CD8-positive, alpha-beta memory T cell (primary cell): ENCODE measurements at regions not wholly inside any gene's neighbourhood (a gene's known extent, or its start where the extent isn't known, plus 50 kb on each side); places are given as distances from the start of the nearest gene placed in this dataset.

Experiments used
- CTCF ChIA-PET: fragments of 350-600 bp; sonication (Branson Sonifier 250); formaldehyde crosslinking; loops from one replicate; lab custom pipeline; 2021; ENCODE audit warnings: antibody characterized with exemption; lab: Charles Lee
- POLR2A ChIA-PET: fragments of 350-600 bp; sonication (Branson Sonifier 250); formaldehyde crosslinking; loops from one replicate; lab custom pipeline; 2021; ENCODE audit warnings: antibody characterized with exemption; lab: Charles Lee
- DNase-seq, 5 donors: peaks; one replicate each; pipeline versions ENCODE4 v3.0.0 to v3.0.0-alpha.2; 2020 to 2022; ENCODE audit warnings: mixed read lengths in 1 of 5
- H3K27ac ChIP-seq: one replicate; pipeline ENCODE4 v1.7.0; 2013; ENCODE audit warnings: low read depth, mild to moderate bottlenecking, low read length, moderate library complexity
- H3K27me3 ChIP-seq: 2 replicates; pipeline ENCODE4 v1.7.0; 2013; ENCODE audit warnings: low read length, mild to moderate bottlenecking; ENCODE audit not compliant: insufficient read depth, poor library complexity, severe bottlenecking
- H3K36me3 ChIP-seq: 2 replicates; pipeline ENCODE4 v1.7.0; 2013; ENCODE audit warnings: mild to moderate bottlenecking, low read length, moderate library complexity; ENCODE audit not compliant: insufficient read depth
- H3K4me1 ChIP-seq: 2 replicates; pipeline ENCODE4 v1.7.0; 2013; ENCODE audit warnings: mild to moderate bottlenecking, low read length, moderate library complexity; ENCODE audit not compliant: insufficient read depth
- H3K4me3 ChIP-seq: 2 replicates; pipeline ENCODE4 v1.7.0; 2013; ENCODE audit warnings: mild to moderate bottlenecking, low read length
- H3K9me3 ChIP-seq: 2 replicates; pipeline ENCODE4 v1.7.0; 2013; ENCODE audit warnings: mild to moderate bottlenecking, low read length
- H3K27ac Mint-ChIP-seq, 8 donors: one replicate each; pipeline ENCODE4 v1.8.0; 2020 to 2021; ENCODE audit warnings: mixed read lengths in 8 of 8, mild to moderate bottlenecking in 6 of 8, inconsistent platforms in 3 of 8, moderate library complexity in 3 of 8
- H3K27me3 Mint-ChIP-seq, 2 donors: one replicate each; pipeline ENCODE4 v1.8.0; 2020 to 2021; ENCODE audit warnings: mixed read lengths in 2 of 2, mild to moderate bottlenecking in 1 of 2, moderate library complexity in 1 of 2
- H3K36me3 Mint-ChIP-seq, 3 donors: one replicate each; pipeline ENCODE4 v1.8.0; 2020 to 2021; ENCODE audit warnings: mixed read lengths in 3 of 3, inconsistent platforms in 1 of 3, mild to moderate bottlenecking in 1 of 3
- H3K4me1 Mint-ChIP-seq, 3 donors: one replicate each; pipeline ENCODE4 v1.8.0; 2020 to 2021; ENCODE audit warnings: mixed read lengths in 3 of 3, inconsistent platforms in 1 of 3, mild to moderate bottlenecking in 1 of 3
- H3K4me3 Mint-ChIP-seq, 7 donors: one replicate each; pipeline ENCODE4 v1.8.0; 2020 to 2021; ENCODE audit warnings: mixed read lengths in 7 of 7, mild to moderate bottlenecking in 6 of 7, moderate library complexity in 4 of 7, inconsistent platforms in 2 of 7
- H3K9me3 Mint-ChIP-seq, 5 donors: one replicate each; pipeline ENCODE4 v1.8.0; 2020 to 2022; ENCODE audit warnings: mixed read lengths in 5 of 5, mild to moderate bottlenecking in 3 of 5, moderate library complexity in 2 of 5, inconsistent platforms in 1 of 5

DNA sequence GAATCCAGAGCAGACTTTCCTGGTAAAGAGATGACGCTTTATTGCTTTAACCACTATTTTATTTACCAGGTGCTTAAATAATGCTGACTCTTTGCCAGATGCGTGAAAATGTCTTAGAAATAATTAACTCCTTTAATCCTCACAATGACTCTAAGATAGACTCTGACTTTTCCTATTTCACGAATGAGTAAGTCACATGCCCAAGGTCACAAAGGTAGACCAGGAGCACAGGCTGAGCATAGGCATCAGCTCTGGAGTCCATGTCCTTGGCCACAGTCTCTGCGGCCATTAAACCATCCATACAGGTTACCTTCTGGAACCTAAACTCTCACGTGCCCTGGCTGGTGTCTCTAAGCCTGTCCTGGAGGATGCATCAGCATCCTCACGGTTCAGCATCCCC, 87.3 kb downstream of the ERCC5 start:
- no peak overlapping the region for H3K4me3 Mint-ChIP-seq

GRCh38 chr13:102932331-102932730, 86.5 kb downstream of the ERCC5 start:
- Histone ChIP-seq H3K27ac (no peak overlapping the region), H3K4me3 (no peak overlapping the region), H3K4me1 (no peaks in the 10 kb centered on the region), H3K27me3 (no peaks in the 10 kb centered on the region), H3K36me3 (no peaks in the 10 kb centered on the region), H3K9me3 (no peaks in the 10 kb centered on the region)
- Mint-ChIP-seq H3K9me3 (peaks cover 0 to 3% (median 0%) of the 10 kb centered on the region in 5 donors), H3K27ac (no peak overlapping the region), H3K27me3 (peaks cover 3 to 33% of the 10 kb centered on the region in 2 donors), H3K4me3 (no peak overlapping the region), H3K36me3 (no peaks in the 10 kb centered on the region), H3K4me1 (no peaks in the 10 kb centered on the region)
- POLR2A ChIA-PET = no interaction called here
- CTCF ChIA-PET = no interaction called here
- DNase-seq = no peak

More for the DNA sequence above, 87.3 kb downstream of the ERCC5 start:
- H3K27me3 ChIP-seq = no peaks in the 10 kb centered on the region
- no peaks in the 10 kb centered on the region for H3K36me3 Mint-ChIP-seq
- ChIA-PET POLR2A (no interaction called here), CTCF (no interaction called here)
- H3K4me1 Mint-ChIP-seq = no peaks in the 10 kb centered on the region
- H3K27ac Mint-ChIP-seq = no peak overlapping the region
- no peak overlapping the region for H3K27ac ChIP-seq
- H3K4me1 ChIP-seq = no peaks in the 10 kb centered on the region
- peaks cover 2 to 27% of the 10 kb centered on the region in 2 donors for H3K27me3 Mint-ChIP-seq
- peaks cover 0 to under 1% (median 0%) of the 10 kb centered on the region in 5 donors for H3K9me3 Mint-ChIP-seq
- H3K4me3 ChIP-seq = no peak overlapping the region
- no peak for DNase-seq
- no peaks in the 10 kb centered on the region for H3K36me3 ChIP-seq
- no peaks in the 10 kb centered on the region for H3K9me3 ChIP-seq

- peaks cover 0 to 3% (median under 1%) of the 10 kb centered on the region in 5 donors for H3K9me3 Mint-ChIP-seq
- peaks cover 7 to 38% of the 10 kb centered on the region in 2 donors for H3K27me3 Mint-ChIP-seq
- no peak overlapping the region for H3K4me3 Mint-ChIP-seq
- Histone ChIP-seq H3K36me3 (no peaks in the 10 kb centered on the region), H3K9me3 (no peaks in the 10 kb centered on the region), H3K4me1 (no peaks in the 10 kb centered on the region), H3K4me3 (no peak overlapping the region), H3K27me3 (no peaks in the 10 kb centered on the region), H3K27ac (no peak overlapping the region)
- DNase-seq = no peak
- no peaks in the 10 kb centered on the region for H3K4me1 Mint-ChIP-seq
- ChIA-PET POLR2A (no interaction called here), CTCF (interaction anchor here (1.1 kb wide), 1 partner anchor 17 kb away, joined by 3 read pairs; no protein-coding TSS in a partner anchor)
- H3K36me3 Mint-ChIP-seq = no peaks in the 10 kb centered on the region
- H3K27ac Mint-ChIP-seq = no peak overlapping the region
Measured at GRCh38 chr13:102930566-102930965, 84.7 kb downstream of the ERCC5 start.

GRCh38 chr13:102928941-102929675, 83.3 kb downstream of the ERCC5 start:
- H3K36me3 Mint-ChIP-seq = no peaks in the 10 kb centered on the region
- CTCF ChIA-PET = no interaction called here
- Histone ChIP-seq H3K4me3 (no peak overlapping the region), H3K27me3 (no peaks in the 10 kb centered on the region), H3K27ac (no peak overlapping the region), H3K36me3 (no peaks in the 10 kb centered on the region), H3K4me1 (no peaks in the 10 kb centered on the region), H3K9me3 (no peaks in the 10 kb centered on the region)
- POLR2A ChIA-PET = no interaction called here
- H3K4me1 Mint-ChIP-seq = no peaks in the 10 kb centered on the region
- H3K4me3 Mint-ChIP-seq = no peak overlapping the region
- H3K27me3 Mint-ChIP-seq = peaks cover 11 to 36% of the 10 kb centered on the region in 2 donors
- no peak for DNase-seq
- peaks cover 0 to 4% (median 3%) of the 10 kb centered on the region in 5 donors for H3K9me3 Mint-ChIP-seq
- H3K27ac Mint-ChIP-seq = no peak overlapping the region
